Rectal smooth muscle tissue (tissue), 1 donor: ENCODE measurements at regions not wholly inside any gene's neighbourhood (a gene's known extent, or its start where the extent isn't known, plus 50 kb on each side); places are given as distances from the start of the nearest gene placed in this dataset.

Experiments used
- H3K27ac ChIP-seq: one replicate; pipeline ENCODE4 v1.7.0; 2013; ENCODE audit warnings: low read depth, low read length, inconsistent platforms
- H3K27me3 ChIP-seq: one replicate; pipeline ENCODE4 v1.7.0; 2013; ENCODE audit warnings: low read length; ENCODE audit not compliant: control insufficient read depth, insufficient read depth
- H3K36me3 ChIP-seq: one replicate; pipeline ENCODE4 v1.7.0; 2013; ENCODE audit warnings: low read length; ENCODE audit not compliant: control insufficient read depth, insufficient read depth
- H3K4me1 ChIP-seq: one replicate; pipeline ENCODE4 v1.7.0; 2013; ENCODE audit warnings: low read length; ENCODE audit not compliant: control insufficient read depth, insufficient read depth
- H3K4me3 ChIP-seq: one replicate; pipeline ENCODE4 v1.7.0; 2013; ENCODE audit warnings: low read length
- H3K9ac ChIP-seq: one replicate; pipeline ENCODE4 v1.7.0; 2013; ENCODE audit warnings: low read length

DNA sequence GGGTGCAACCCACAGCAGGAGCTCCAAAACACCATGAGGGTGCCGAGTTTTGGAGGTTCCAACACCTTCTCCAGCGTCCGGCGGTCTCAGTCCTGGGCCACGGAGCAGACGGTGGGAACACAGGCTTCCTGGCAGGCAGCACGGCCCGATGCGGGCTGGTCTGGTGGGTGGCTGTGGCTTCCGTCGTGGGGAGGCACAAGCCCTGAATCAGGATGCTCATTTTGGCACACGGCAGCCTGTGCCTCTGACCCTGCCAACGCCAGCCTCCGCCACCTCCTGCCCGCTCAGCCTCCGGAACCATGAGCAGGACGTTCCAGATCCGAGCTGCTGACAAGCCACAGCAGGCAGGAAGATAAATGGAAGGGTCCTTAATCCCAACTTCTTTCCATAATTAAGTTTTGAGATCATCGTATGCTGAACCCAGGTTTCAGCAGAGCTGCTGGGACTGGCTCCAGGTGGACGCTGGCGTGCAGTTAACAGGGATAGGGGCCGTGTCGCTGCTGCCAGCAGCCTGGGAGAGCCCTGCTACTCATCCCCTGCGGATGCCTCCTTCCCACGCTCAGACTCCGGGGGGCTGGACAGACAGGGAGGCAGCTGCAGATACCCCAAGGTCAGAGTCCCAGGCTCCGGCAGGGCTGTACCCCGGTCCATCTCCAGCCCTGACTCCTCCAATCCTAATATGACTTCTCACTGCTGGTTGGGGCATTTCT lies 136.6 kb downstream of the ENGASE start:
- Histone ChIP-seq H3K27me3 (no peaks in the 10 kb centered on the region), H3K4me1 (no peaks in the 10 kb centered on the region), H3K27ac (no peak overlapping the region), H3K4me3 (no peak overlapping the region), H3K9ac (no peak overlapping the region), H3K36me3 (no peaks in the 10 kb centered on the region)

DNA sequence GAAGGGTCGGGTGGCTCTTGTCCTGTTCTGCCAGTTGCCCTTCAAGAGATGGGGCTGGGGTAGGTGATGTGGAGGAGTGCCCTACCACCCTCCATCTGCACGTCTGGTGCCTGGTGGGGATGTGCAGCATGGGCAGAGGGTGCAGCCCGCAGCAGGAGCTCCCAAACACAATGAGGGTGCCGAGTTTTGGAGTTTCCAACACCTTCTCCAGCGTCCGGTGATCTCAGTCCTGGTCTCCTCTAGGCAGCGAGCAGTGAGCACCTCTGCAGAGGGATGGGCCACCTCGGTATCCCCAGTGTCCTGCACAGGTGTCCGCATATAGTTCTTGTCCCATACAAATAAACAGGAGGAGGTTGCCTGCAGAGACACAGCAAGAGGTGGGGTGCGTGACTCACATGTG lies 136.0 kb downstream of the ENGASE start:
- no peak overlapping the region for H3K27ac ChIP-seq
- no peaks in the 10 kb centered on the region for H3K27me3 ChIP-seq

DNA sequence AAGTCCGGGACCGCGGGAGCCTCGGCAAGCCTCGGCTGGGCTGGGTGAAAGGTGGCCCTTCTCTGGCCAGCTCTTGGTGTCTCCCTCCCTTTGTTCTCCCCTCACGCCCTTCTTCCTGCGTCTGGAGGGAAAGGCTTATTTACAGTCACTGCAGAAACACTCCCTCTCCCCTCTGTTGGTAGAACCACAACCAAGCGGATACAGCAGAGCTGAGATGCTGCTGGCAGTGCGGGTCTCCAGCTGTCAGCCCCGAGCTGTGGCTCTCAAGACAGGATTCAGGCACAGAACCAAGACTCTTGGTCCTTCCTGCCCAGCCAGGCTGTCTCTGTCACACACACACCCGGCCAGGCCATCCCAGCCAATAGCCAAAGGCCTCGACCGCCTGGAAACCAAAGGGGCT lies 133.3 kb downstream of the ENGASE start:
- H3K36me3 ChIP-seq: no peaks in the 10 kb centered on the region
- H3K27ac ChIP-seq: no peak overlapping the region
- H3K4me3 ChIP-seq: no peak overlapping the region
- no peaks in the 10 kb centered on the region for H3K4me1 ChIP-seq
- no peak overlapping the region for H3K9ac ChIP-seq
- H3K27me3 ChIP-seq: no peaks in the 10 kb centered on the region

More for the DNA sequence above, 136.0 kb downstream of the ENGASE start:
- Histone ChIP-seq H3K9ac (no peak overlapping the region), H3K4me3 (no peak overlapping the region), H3K36me3 (no peaks in the 10 kb centered on the region), H3K4me1 (no peaks in the 10 kb centered on the region)

- Histone ChIP-seq H3K36me3 (no peaks in the 10 kb centered on the region), H3K27ac (no peak overlapping the region), H3K4me1 (no peaks in the 10 kb centered on the region), H3K27me3 (no peaks in the 10 kb centered on the region), H3K4me3 (no peak overlapping the region), H3K9ac (no peak overlapping the region)
These were observed 131.1 kb downstream of the ENGASE start for GRCh38 chr17:79205688-79206205.

DNA sequence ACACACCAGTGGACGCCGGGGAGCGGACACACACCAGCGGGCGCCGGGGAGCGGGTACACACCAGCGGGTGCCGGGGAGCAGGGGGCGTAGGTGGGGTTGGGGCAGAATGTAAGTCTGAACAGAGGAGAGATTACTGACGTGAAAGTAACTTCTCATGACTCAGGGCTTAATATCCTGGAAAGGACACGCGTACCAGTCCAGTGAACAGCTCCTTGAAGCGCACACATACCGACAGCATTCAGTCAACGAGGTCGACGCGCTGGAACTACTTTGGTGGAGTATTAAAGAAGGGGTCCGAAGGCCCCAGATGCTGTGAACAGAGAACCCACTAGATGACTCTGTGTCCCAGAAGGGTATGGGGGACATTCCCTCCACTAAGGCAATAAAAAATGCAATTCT lies 129.6 kb downstream of the ENGASE start:
- H3K36me3 ChIP-seq: no peaks in the 10 kb centered on the region
- H3K27ac ChIP-seq: no peak overlapping the region
- no peak overlapping the region for H3K9ac ChIP-seq
- H3K4me1 ChIP-seq: no peaks in the 10 kb centered on the region
- H3K4me3 ChIP-seq: no peak overlapping the region
- H3K27me3 ChIP-seq: no peaks in the 10 kb centered on the region

DNA sequence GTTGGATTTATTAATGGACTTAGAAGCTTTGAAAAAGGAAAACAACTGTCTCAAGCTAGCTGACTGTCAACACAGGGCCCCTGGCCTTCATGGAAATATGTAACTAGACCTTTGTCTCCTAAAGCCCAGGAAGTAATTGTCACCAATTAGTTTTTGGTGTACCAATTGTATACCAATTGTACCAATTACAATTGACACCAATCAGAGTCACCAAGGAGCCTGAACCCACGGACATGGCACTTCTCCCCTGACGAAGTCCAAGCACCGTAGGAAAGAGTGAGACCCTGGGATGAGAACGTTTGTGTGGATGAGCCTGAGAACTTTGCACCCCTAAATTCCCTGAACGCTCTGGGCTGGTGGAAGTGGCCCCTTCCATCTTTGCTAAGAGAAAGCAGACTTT lies 129.0 kb downstream of the ENGASE start:
- Histone ChIP-seq H3K27ac (no peak overlapping the region), H3K4me3 (no peak overlapping the region), H3K27me3 (no peaks in the 10 kb centered on the region), H3K9ac (no peak overlapping the region), H3K36me3 (no peaks in the 10 kb centered on the region), H3K4me1 (no peaks in the 10 kb centered on the region)

- H3K9ac ChIP-seq: no peak overlapping the region
These were observed 128.4 kb downstream of the ENGASE start for GRCh38 chr17:79203016-79203415.

DNA sequence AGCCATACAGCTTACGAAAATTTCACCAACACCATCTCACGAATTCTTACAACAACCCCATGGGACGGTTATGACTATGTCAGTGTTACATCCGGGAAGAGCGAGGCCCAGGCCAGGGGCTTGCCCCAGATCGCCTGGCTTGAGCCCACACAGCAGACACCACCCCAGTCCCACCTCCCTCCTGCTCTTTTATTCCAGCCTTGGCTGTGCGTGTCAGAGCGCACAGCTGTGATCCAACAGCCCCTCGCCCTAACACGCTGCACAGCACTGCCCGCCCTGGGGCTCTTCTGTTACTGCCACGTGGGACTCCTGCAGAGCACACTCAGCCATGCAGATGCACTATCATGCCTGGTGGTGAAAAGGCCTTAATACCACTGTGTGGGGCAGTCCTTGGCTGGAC lies 127.9 kb downstream of the ENGASE start:
- Histone ChIP-seq H3K36me3 (no peaks in the 10 kb centered on the region), H3K4me3 (no peak overlapping the region), H3K27ac (no peak overlapping the region), H3K9ac (no peak overlapping the region), H3K27me3 (no peaks in the 10 kb centered on the region), H3K4me1 (no peaks in the 10 kb centered on the region)

More at GRCh38 chr17:79203016-79203415, 128.4 kb downstream of the ENGASE start:
- Histone ChIP-seq H3K27me3 (no peaks in the 10 kb centered on the region), H3K27ac (no peak overlapping the region), H3K36me3 (no peaks in the 10 kb centered on the region), H3K4me1 (no peaks in the 10 kb centered on the region), H3K4me3 (no peak overlapping the region)

DNA sequence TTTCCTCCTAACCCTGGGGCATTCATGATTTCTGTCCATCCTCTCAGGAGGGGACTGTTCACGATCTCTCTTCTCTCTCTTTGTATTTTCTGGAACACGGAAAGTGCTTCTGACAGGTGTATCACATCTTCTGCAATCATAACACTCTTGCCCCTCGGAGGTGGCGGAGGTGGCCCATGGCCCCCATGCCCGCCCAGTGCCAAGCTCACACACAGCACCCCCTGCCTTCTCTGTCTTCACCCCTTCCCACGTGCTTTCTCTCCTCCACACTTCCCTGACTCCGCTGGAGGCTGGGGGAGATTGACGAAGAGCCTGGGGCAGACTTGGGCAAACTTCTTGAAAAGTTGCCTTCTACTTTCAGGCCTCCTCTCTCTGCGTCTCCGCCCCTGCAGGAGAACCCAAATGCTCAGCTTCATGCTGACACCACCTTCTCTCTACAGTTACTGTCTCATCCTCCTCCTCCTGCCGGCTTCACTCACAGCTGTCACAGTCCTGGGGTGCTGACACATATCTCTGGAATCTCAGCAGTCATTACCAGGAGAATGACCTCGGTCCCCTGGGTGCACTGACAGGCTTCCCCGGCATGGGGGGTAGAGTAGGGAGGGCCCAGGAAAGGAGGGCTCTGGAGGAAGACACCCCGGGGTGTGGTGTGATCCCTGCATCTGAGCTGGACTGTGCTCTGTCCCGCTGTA lies 127.1 kb downstream of the ENGASE start:
- Histone ChIP-seq H3K27me3 (no peaks in the 10 kb centered on the region), H3K4me1 (no peaks in the 10 kb centered on the region), H3K4me3 (no peak overlapping the region), H3K9ac (no peak overlapping the region), H3K27ac (no peak overlapping the region), H3K36me3 (no peaks in the 10 kb centered on the region)

DNA sequence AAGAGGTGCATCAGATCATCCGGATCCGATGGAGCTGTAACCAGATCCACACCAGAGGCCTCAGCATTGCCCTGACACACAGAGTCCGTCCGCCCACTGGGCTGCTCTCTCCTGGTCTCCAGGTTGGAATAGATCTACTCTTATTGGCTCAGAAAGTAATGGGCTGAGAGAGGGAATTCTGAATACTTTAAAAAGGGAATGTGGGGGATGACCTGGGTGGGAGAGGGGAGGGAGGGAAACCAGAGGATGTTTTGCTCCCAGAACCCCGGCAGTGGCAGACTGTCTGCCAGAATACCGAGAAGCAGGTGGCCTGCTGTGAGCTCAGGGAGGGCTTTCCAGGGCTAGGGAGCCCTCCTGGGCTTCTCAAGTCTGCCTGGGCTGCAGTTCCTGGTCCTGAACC lies 126.5 kb downstream of the ENGASE start:
- H3K4me3 ChIP-seq: no peak overlapping the region
- no peak overlapping the region for H3K27ac ChIP-seq
- H3K9ac ChIP-seq: no peak overlapping the region
- H3K36me3 ChIP-seq: no peaks in the 10 kb centered on the region
- H3K27me3 ChIP-seq: no peaks in the 10 kb centered on the region
- H3K4me1 ChIP-seq: no peaks in the 10 kb centered on the region

GRCh38 chr17:79196913-79197312 lies 122.3 kb downstream of the ENGASE start:
- Histone ChIP-seq H3K4me3 (no peak overlapping the region), H3K9ac (no peak overlapping the region), H3K4me1 (no peaks in the 10 kb centered on the region), H3K27me3 (peaks cover 4% of the 10 kb centered on the region), H3K36me3 (no peaks in the 10 kb centered on the region), H3K27ac (no peak overlapping the region)

- no peak overlapping the region for H3K4me3 ChIP-seq
- no peaks in the 10 kb centered on the region for H3K36me3 ChIP-seq
- H3K27ac ChIP-seq: no peak overlapping the region
- H3K27me3 ChIP-seq: peaks cover 10% of the 10 kb centered on the region
- no peak overlapping the region for H3K9ac ChIP-seq
- no peaks in the 10 kb centered on the region for H3K4me1 ChIP-seq
These were observed 118.1 kb downstream of the ENGASE start for GRCh38 chr17:79192503-79193351.
